GM21825 (cell line): ENCODE measurements at regions not wholly inside any gene's neighbourhood (a gene's known extent, or its start where the extent isn't known, plus 50 kb on each side); places are given as distances from the start of the nearest gene placed in this dataset.

Source experiments
- ATAC-seq: cut with Tn5 transposase; IDR thresholded peaks from one replicate; pipeline ENCODE4 v1.9.1; 2021; ENCODE audit warnings: mild to moderate bottlenecking, moderate library complexity; ENCODE audit not compliant: unreplicated experiment

GRCh38 chr14:48925184-48925583, 661.0 kb downstream of the RPS29 start:
- no peak for ATAC-seq

GRCh38 chr14:48914921-48915320, 671.3 kb downstream of the RPS29 start:
- no peak for ATAC-seq

GRCh38 chr14:48914382-48914781, 671.8 kb downstream of the RPS29 start:
- ATAC-seq, result no peak

GRCh38 chr14:48900565-48900964, 685.6 kb downstream of the RPS29 start:
- ATAC-seq, result no peak

- no peak for ATAC-seq
Measured at GRCh38 chr14:48890333-48890732, 695.8 kb downstream of the RPS29 start.

GRCh38 chr14:48876806-48877340, 709.3 kb downstream of the RPS29 start:
- ATAC-seq, result no peak

- ATAC-seq, result no peak
Measured at GRCh38 chr14:48874711-48875110, 711.5 kb downstream of the RPS29 start.

- no peak for ATAC-seq
Measured at GRCh38 chr14:48857366-48857765, 728.8 kb downstream of the RPS29 start.

GRCh38 chr14:48853159-48853558, 733.0 kb downstream of the RPS29 start:
- no peak for ATAC-seq

GRCh38 chr14:48849741-48850322, 736.3 kb downstream of the RPS29 start:
- ATAC-seq, result no peak

- ATAC-seq, result no peak
Measured at GRCh38 chr14:48842785-48843184, 743.4 kb downstream of the RPS29 start.

- ATAC-seq, result no peak
Measured at GRCh38 chr14:48826058-48826457, 760.1 kb downstream of the RPS29 start.

GRCh38 chr14:48814562-48814961, 771.6 kb downstream of the RPS29 start:
- no peak for ATAC-seq

GRCh38 chr14:48805315-48805714, 780.9 kb downstream of the RPS29 start:
- ATAC-seq, result no peak

- no peak for ATAC-seq
Measured at GRCh38 chr14:48792376-48793024, 793.7 kb downstream of the RPS29 start.

- no peak for ATAC-seq
Measured at GRCh38 chr14:48788771-48789170, 797.4 kb downstream of the RPS29 start.

GRCh38 chr14:48786498-48786897, 799.7 kb downstream of the RPS29 start:
- ATAC-seq, result no peak

- ATAC-seq, result no peak
Measured at GRCh38 chr14:48771717-48772116, 814.5 kb downstream of the RPS29 start.

GRCh38 chr14:48751293-48751692, 834.9 kb downstream of the RPS29 start:
- no peak for ATAC-seq

GRCh38 chr14:48748151-48748675, 838.0 kb downstream of the RPS29 start:
- no peak for ATAC-seq

GRCh38 chr14:48747561-48748089, 838.6 kb downstream of the RPS29 start:
- ATAC-seq, result no peak

GRCh38 chr14:48744202-48744601, 842.0 kb downstream of the RPS29 start:
- no peak for ATAC-seq
